NT2/D1 (cell line): ENCODE measurements at regions not wholly inside any gene's neighbourhood (a gene's known extent, or its start where the extent isn't known, plus 50 kb on each side); places are given as distances from the start of the nearest gene placed in this dataset.

Experiments used
- SUZ12 ChIP-seq: IDR thresholded peaks from 2 replicates; pipeline ENCODE4 v1.6.1; 2011; ENCODE audit not compliant: insufficient read length, insufficient read depth; ENCODE audit errors: extremely low read depth
- YY1 ChIP-seq: IDR thresholded peaks from 2 replicates; pipeline ENCODE4 v1.6.1; 2011; ENCODE audit not compliant: insufficient read length, insufficient read depth

GRCh38 chr12:131283191-131283861, 329.6 kb downstream of the ADGRD1 start:
- TF ChIP-seq SUZ12 (no peak), YY1 (no peak)
